ENCODE measurements at regions not wholly inside any gene's neighbourhood (a gene's known extent, or its start where the extent isn't known, plus 50 kb on each side); places are given as distances from the start of the nearest gene placed in this dataset.

GRCh38 chr20:52760791-52761190 lies 211.4 kb upstream of the TSHZ2 start:
- TF ChIP-seq POLR2A (IDR thresholded peaks at IDR 0.05; ENCODE audit: low read depth, low read length): no peak
- no peak for TF ChIP-seq POLR2AphosphoS5 (IDR thresholded peaks at IDR 0.05; ENCODE audit: low read depth, low read length)
- no peak for TF ChIP-seq TAF1 (IDR thresholded peaks at IDR 0.05; ENCODE audit: borderline replicate concordance, low read depth, low read length)

Data from GM12892 (cell line).